Stomach (tissue), 4 donors: ENCODE measurements at regions not wholly inside any gene's neighbourhood (a gene's known extent, or its start where the extent isn't known, plus 50 kb on each side); places are given as distances from the start of the nearest gene placed in this dataset.

Experiments used
- POLR2A ChIP-seq, 4 donors: fragments of 450-650 bp; IDR thresholded peaks; one replicate each; pipeline ENCODE4 v1.6.1; 2016; ENCODE audit warnings: antibody characterized with exemption in 4 of 4, control low read depth in 2 of 4, mild to moderate bottlenecking in 1 of 4, moderate library complexity in 1 of 4
- TF ChIP-seq, protein P1 (sequence below), 7 experiments: fragments of 450-650 bp in 4 of 7; fragments of 200-600 bp in 3 of 7; sonication (generic) in 3 of 7; IDR thresholded peaks; one replicate each; pipeline ENCODE4 v1.5.1; 2016 to 2019; ENCODE audit warnings: antibody characterized with exemption in 7 of 7, control low read depth in 2 of 7, mild to moderate bottlenecking in 1 of 7

DNA sequence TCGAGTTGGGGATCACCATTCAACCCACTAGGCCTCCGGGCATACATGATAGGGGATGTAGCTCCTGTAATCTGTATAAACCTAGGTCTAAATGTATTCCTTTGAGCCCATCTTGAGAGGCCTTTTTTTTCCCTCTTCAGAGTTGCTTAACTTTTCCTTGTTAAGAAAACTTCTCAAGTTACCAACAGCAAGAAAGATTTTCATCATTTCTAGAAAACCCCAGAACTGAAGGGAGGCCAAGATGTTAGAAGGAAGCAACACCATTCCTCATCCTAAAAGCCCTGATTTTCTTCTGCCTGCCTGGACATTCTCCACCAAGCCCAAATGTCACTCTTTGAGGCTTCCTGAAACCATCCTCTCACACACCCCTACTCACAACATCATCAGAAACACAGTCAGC lies 79.4 kb downstream of the TMPRSS5 start:
- TF ChIP-seq POLR2A (IDR thresholded peaks at IDR 0.05): no peak
- TF ChIP-seq, protein P1, sequence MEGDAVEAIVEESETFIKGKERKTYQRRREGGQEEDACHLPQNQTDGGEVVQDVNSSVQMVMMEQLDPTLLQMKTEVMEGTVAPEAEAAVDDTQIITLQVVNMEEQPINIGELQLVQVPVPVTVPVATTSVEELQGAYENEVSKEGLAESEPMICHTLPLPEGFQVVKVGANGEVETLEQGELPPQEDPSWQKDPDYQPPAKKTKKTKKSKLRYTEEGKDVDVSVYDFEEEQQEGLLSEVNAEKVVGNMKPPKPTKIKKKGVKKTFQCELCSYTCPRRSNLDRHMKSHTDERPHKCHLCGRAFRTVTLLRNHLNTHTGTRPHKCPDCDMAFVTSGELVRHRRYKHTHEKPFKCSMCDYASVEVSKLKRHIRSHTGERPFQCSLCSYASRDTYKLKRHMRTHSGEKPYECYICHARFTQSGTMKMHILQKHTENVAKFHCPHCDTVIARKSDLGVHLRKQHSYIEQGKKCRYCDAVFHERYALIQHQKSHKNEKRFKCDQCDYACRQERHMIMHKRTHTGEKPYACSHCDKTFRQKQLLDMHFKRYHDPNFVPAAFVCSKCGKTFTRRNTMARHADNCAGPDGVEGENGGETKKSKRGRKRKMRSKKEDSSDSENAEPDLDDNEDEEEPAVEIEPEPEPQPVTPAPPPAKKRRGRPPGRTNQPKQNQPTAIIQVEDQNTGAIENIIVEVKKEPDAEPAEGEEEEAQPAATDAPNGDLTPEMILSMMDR (IDR thresholded peaks at IDR 0.05): no peak
